ENCODE measurements at regions not wholly inside any gene's neighbourhood (a gene's known extent, or its start where the extent isn't known, plus 50 kb on each side); places are given as distances from the start of the nearest gene placed in this dataset.

- TF ChIP-seq TEAD4 (IDR thresholded peaks at IDR 0.05) = no peak
- TF ChIP-seq FOXM1 (IDR thresholded peaks at IDR 0.05; ENCODE audit: borderline replicate concordance, low read depth) = no peak
- TF ChIP-seq NFIC (IDR thresholded peaks at IDR 0.05) = no peak
- no peak for TF ChIP-seq RAD21 (IDR thresholded peaks at IDR 0.05; ENCODE audit: low read depth)
- no peak for TF ChIP-seq TAF1 (IDR thresholded peaks at IDR 0.05; ENCODE audit: low read depth)
- TF ChIP-seq USF1 (IDR thresholded peaks at IDR 0.05) = no peak
Observed at GRCh38 chr5:160504906-160505305, 83.3 kb downstream of the PTTG1 start.

GRCh38 chr5:160506006-160507004, 84.7 kb downstream of the PTTG1 start:
- no peak for TF ChIP-seq FOXM1 (IDR thresholded peaks at IDR 0.05; ENCODE audit: borderline replicate concordance, low read depth)

GRCh38 chr5:160507221-160507721, 85.6 kb downstream of the PTTG1 start:
- TF ChIP-seq TCF12 (IDR thresholded peaks at IDR 0.05; ENCODE audit: low read depth) (no peak), RAD21 (IDR thresholded peaks at IDR 0.05; ENCODE audit: low read depth) (no peak)

GRCh38 chr5:160508780-160509361, 87.2 kb downstream of the PTTG1 start:
- TF ChIP-seq EP300 (IDR thresholded peaks at IDR 0.05; ENCODE audit: borderline replicate concordance) = no peak
- no peak for TF ChIP-seq NFIC (IDR thresholded peaks at IDR 0.05)
- TF ChIP-seq RAD21 (IDR thresholded peaks at IDR 0.05; ENCODE audit: low read depth) = peak; percentile 94

GRCh38 chr5:160511280-160511929, 89.8 kb downstream of the PTTG1 start:
- TF ChIP-seq USF1 (IDR thresholded peaks at IDR 0.05) = no peak
- no peak for TF ChIP-seq TAF1 (IDR thresholded peaks at IDR 0.05; ENCODE audit: low read depth)
- TF ChIP-seq REST (IDR thresholded peaks at IDR 0.05; ENCODE audit: low read depth) = no peak
- no peak for TF ChIP-seq ZBTB7A (IDR thresholded peaks at IDR 0.05; ENCODE audit: low read depth)
- TF ChIP-seq CEBPB (IDR thresholded peaks at IDR 0.05) = no peak
- TF ChIP-seq CREB1 (IDR thresholded peaks at IDR 0.05; ENCODE audit: low read depth) = no peak
- no peak for TF ChIP-seq RAD21 (IDR thresholded peaks at IDR 0.05; ENCODE audit: low read depth)
- TF ChIP-seq NFIC (IDR thresholded peaks at IDR 0.05) = no peak
- TF ChIP-seq FOXM1 (IDR thresholded peaks at IDR 0.05; ENCODE audit: borderline replicate concordance, low read depth) = no peak
- TF ChIP-seq TCF12 (IDR thresholded peaks at IDR 0.05; ENCODE audit: low read depth) = no peak
- no peak for TF ChIP-seq YY1 (IDR thresholded peaks at IDR 0.05; ENCODE audit: low read depth)
- no peak for TF ChIP-seq EGR1 (IDR thresholded peaks at IDR 0.05)
- no peak for TF ChIP-seq EP300 (IDR thresholded peaks at IDR 0.05; ENCODE audit: borderline replicate concordance)
- TF ChIP-seq MAX (IDR thresholded peaks at IDR 0.05) = no peak
- no peak for TF ChIP-seq TEAD4 (IDR thresholded peaks at IDR 0.05)
